Endothelial cell of hepatic sinusoid (primary cell): ENCODE measurements at regions not wholly inside any gene's neighbourhood (a gene's known extent, or its start where the extent isn't known, plus 50 kb on each side); places are given as distances from the start of the nearest gene placed in this dataset.
"Not testable (repeated sequence)": the region's sequence is repeated elsewhere in the genome, so short reads cannot be mapped to it uniquely, and the experiment has no call there.

Source experiments
- in situ Hi-C: cut with HindIII; loops from 2 replicates; pipeline ENCODE4 v1.10.0; 2017; ENCODE audit warnings: low sequenced_read_pairs

- in situ Hi-C loops: no loop called here
These were observed 930.5 kb upstream of the NOVA1 start for GRCh38 chr14:27528328-27528727.

- in situ Hi-C loops: no loop called here
These were observed 938.9 kb upstream of the NOVA1 start for GRCh38 chr14:27536748-27537147.

- in situ Hi-C loops: no loop called here
These were observed 948.3 kb upstream of the NOVA1 start for GRCh38 chr14:27546111-27546510.

GRCh38 chr14:27553790-27554189, 956.0 kb upstream of the NOVA1 start:
- in situ Hi-C loops: no loop called here

- in situ Hi-C loops: no loop called here
These were observed 959.6 kb upstream of the NOVA1 start for GRCh38 chr14:27557445-27557844.

GRCh38 chr14:27559848-27560247, 962.0 kb upstream of the NOVA1 start:
- in situ Hi-C loops: no loop called here

GRCh38 chr14:27566843-27567382, 969.1 kb upstream of the NOVA1 start:
- in situ Hi-C loops: no loop called here

GRCh38 chr14:27573018-27573417, 975.2 kb upstream of the NOVA1 start:
- in situ Hi-C loops: no loop called here

GRCh38 chr14:27587103-27587502, 989.3 kb upstream of the NOVA1 start:
- in situ Hi-C loops: no loop called here

GRCh38 chr14:27605282-27605681, 1007.4 kb upstream of the NOVA1 start:
- in situ Hi-C loops: no loop called here

- in situ Hi-C loops: no loop called here
These were observed 1010.5 kb upstream of the NOVA1 start for GRCh38 chr14:27608377-27608776.

GRCh38 chr14:27612121-27612520, 1014.3 kb upstream of the NOVA1 start:
- in situ Hi-C loops: no loop called here

- in situ Hi-C loops: no loop called here
These were observed 1015.3 kb upstream of the NOVA1 start for GRCh38 chr14:27613102-27613501.

- in situ Hi-C loops: no loop called here
These were observed 1025.9 kb upstream of the NOVA1 start for GRCh38 chr14:27623782-27624181.

- in situ Hi-C loops: no loop called here
These were observed 1036.5 kb upstream of the NOVA1 start for GRCh38 chr14:27634056-27634970.

GRCh38 chr14:27640688-27641087, 1042.9 kb upstream of the NOVA1 start:
- in situ Hi-C loops: not testable (repeated sequence)

GRCh38 chr14:27642251-27642866, 1044.5 kb upstream of the NOVA1 start:
- in situ Hi-C loops: no loop called here

GRCh38 chr14:27660683-27661082, 1062.8 kb upstream of the NOVA1 start:
- in situ Hi-C loops: no loop called here

GRCh38 chr14:27668531-27668930, 1070.7 kb upstream of the NOVA1 start:
- in situ Hi-C loops: no loop called here

- in situ Hi-C loops: no loop called here
These were observed 1074.2 kb upstream of the NOVA1 start for GRCh38 chr14:27672047-27672446.

GRCh38 chr14:27672811-27673737, 1075.2 kb upstream of the NOVA1 start:
- in situ Hi-C loops: not testable (repeated sequence)
